ENCODE measurements at regions not wholly inside any gene's neighbourhood (a gene's known extent, or its start where the extent isn't known, plus 50 kb on each side); places are given as distances from the start of the nearest gene placed in this dataset.
"Not testable (repeated sequence)": the region's sequence is repeated elsewhere in the genome, so short reads cannot be mapped to it uniquely, and the experiment has no call there.

DNA sequence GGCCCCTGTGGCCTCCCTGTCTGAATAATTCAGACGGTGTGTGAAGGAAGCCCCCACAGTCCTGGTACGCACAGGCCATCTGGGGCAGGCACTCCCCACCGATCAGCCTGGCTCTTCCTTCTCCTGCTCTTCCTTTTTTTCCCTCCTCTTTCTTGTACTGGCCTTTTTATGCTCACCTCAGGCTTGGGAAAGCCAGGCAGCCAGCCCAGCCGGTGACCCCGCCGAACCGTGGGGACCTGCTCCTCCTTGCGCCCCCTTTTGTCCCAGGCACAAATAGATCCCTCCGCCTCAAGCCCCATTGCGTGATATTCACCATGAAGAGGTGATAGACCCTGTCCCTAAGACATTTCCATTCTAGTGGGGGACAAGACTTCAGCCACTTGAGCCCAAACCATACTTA lies 80.2 kb upstream of the BRD7 start:
- no peak for DNase-seq

DNA sequence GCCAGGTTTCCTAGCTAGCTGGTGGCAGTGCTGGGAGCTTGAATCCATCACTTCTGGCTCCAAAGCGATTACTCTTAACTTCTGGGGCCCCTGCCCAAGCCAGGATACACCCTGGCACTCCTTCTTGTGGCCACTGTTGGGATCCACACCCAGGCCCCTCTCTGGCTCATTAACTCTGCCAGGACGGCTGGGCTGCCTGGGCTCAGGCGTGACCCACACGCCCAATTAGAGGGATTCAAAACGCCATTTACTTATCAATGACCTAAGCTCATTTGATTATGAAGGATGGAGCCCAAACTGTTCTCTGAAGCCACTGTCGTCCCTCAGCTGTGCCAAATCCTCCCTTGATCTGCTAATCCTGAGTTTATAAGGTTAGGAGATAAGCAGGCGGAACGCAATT lies 79.7 kb upstream of the BRD7 start:
- DNase-seq, result no peak

DNA sequence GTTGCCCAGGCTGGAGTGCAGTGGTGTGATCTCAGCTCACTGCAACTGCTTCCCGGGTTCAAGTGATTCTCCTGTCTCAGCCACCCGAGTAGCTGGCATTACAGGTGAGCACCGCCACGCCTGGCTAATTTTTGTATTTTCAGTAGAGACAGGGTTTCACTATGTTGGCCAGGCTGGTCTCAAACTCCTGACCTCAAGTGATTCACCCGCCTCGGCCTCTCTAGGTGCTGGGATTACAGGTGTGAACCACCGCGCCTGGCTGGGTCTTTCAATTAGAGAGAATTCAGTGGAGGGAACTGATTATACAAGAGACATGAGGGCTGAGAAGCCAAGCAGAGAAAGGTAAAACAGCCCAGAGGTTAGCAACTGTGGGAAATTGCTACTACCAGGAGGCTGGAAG lies 78.6 kb upstream of the BRD7 start:
- not testable (repeated sequence) for DNase-seq

DNA sequence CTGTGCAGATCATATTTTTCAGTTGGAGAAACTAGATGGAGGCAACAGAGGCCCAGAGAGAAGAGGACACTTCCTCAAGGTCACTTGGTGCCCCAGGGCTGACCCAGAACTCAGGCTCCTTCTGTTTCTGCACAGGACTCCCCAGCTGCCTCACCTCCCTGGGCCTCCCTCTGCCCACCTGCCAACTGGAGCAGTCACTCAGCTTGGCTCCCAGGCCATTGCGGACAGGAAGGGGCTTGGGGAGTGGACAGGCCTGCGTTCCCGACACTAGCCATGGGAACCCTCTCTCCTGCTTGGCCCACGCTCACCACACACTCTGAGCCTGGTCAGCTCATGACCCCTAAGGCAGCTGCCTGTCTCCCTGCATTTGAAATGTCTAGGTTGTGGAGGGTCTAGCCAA lies 78.1 kb upstream of the BRD7 start:
- no peak for DNase-seq

DNA sequence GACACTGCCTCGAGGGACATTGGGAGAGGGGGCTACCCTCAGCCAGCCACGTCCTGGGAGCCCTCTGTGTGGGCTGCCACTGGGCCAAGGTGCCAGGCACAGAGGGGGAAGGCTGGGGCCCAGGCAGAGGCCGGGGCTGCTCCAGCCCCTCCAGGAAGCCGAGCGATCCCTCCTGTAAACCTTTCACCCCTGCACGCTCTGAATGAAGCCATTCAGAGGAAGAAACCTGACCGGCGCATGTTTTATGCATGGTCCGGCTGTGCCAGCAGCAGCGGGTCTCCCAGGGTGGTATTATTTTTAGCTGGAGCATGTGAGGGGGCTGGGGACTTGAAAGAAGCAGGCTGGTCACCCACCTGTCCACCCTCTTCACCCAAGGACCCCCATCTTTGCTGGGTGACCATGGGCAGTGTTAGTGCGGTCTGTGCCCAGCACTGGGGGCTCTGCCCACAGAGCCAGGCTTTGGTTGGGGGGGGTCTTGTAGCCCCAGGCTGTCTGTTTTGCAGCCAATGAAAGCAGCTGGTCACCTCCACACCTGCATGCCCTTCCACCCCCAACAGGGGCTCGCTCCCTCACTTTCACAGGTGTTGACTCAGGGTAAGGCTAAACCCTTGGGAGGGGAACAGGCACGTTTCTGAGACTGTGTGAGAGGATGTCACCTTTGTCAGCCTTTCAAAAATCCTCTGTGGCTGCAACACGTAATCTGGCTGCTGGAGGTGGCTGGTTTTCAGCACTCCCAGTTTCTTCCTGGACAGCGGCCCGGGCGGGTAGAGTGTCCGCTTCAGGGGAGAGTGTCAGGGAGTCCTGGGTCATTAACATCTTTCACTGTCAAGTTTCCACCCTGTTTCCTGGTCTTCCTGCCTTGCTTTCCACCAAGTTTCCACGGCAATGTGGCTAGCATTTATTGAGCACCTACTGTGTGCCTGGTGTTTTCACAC lies 77.1 kb upstream of the BRD7 start:
- no peak for DNase-seq

DNA sequence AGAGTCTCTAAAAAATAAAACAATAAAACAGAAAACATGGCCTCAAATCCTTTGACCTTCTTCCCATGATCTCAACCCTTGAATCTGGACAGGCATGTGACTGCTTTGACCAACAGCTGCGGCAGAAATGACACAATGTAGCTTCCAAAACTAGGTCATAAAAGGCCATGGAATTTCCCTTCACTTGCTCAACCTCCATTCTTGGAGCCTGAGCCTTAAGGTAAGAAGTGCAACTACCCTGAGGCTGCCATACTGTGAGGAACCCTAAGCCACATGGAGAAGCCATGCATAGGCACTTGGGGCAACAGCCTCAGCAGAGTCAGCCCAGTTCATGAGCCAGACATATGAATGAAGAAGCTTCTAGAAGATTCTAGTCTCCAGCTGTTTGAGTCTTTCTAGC lies 75.7 kb upstream of the BRD7 start:
- no peak for DNase-seq

DNA sequence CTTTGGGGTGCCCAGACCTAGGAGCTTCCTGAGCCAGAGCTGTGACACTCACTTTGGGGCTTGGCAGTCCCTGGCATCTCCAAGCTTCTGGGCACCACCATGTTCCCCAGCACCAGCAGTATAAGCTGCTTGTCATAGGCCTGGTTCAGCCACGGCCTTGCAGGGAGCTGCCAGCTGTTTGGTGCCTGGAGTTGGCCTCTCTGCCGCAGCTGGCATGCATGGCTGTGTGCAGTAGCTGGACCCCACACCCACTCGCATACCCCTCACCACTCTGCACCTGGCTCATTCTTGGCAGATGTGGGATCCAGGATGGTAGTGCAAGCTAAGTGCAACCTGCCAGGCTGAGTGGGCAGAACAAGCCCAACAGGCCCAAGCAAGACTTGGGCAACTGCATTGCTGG lies 73.4 kb upstream of the BRD7 start:
- no peak for DNase-seq

DNA sequence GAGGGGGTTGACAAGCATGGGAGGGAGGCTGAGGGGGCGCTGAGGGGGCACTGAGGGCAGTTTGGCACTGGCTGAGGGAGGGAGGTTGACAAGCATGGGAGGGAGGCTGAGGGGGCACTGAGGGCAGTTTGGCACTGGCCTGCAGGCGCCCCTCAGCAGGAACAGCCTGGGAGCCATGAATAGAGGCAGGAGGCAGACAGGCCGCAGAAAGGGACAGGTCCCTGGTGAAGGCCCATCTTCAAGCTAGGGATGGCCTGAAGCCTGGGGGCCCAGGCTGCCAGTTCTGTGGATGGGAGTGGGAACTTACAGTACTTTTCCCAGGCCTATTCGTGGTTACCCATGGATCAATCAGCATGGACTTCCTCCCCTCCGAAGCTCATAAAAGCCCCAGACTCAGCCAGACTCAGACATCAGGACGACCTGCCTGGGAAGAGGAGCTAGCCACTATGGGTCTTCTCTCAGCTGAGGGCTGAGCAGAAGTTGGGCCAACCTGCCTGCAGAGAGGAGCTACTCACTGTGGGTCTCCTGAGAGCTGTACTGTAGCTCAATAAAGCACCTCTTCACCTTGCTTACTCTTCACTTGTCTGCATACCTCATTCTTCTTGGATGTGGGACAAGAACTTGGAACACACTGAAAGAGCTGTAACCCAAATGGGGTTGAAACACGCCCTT lies 72.8 kb upstream of the BRD7 start:
- no peak for DNase-seq

DNA sequence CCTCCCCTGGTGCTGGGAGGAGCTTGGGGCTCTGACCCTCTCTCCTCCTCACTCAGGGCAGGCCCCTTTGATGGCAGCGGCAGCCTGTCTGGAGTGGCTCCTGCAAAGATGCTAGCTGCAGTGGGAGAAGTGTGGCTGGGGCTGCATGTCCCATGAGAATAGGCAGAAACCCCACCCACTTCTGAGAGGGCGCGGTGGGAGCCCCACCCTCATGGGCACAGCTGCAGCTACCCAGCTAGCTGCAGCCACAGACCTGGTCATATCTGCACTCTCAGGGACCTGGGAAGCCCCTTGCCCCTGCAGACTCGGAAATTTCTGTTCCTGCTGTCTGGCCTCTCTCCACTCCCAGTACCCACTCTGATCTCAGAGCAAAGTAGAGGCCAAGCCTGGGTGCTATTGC lies 72.2 kb upstream of the BRD7 start:
- DNase-seq, result no peak

DNA sequence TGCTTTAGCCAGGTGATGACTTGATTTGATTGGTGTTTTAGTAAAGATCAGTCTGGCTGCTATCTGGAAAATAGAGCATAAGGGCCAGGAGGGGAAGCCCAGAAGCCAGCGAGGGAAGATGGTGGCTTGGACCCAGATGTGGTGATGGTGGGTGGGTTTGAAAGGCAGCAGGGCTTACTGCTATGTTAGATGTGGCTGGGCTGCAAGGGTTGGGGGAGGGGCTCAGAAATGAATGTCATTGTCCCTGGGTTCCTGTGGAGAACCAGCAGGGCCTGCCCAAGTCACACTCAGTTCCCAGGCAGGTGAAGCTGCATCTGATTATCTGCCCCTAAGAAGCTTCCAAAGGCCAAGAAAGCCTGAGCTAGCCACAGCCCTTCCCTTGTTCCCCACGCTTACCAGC lies 71.7 kb upstream of the BRD7 start:
- DNase-seq, result no peak

DNA sequence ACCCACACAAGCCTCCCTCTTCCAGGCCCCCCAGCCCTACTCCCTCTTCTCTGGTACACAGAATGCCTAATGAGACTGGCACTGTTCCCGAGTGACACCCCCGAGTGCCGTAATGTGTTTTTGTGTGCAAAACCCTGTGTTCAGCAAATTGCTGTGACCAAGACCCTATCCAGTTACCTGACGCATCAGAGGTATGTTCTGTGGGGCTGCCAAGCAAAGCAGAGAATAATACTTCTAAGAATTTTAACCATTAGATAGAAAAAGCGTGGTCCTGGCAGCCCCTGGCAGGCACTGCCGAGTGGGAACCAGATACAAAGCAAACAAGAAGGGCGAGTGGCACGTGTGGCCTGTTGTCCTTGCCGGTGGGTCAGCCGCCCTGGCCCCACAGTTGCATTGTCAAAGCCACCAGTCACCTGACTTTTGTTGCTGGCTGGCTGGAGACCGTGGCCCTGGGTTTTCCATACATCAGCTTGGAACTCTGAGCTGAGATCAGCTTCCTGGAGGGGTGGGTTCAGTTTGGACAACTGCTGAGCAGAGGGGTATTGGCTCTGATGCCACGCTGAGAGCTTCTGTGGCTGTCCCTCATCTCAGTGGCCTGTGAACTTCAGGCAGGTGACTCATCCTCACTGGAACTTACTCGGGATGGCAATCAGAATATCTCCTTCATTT lies 69.1 kb upstream of the BRD7 start:
- DNase-seq, result no peak

DNA sequence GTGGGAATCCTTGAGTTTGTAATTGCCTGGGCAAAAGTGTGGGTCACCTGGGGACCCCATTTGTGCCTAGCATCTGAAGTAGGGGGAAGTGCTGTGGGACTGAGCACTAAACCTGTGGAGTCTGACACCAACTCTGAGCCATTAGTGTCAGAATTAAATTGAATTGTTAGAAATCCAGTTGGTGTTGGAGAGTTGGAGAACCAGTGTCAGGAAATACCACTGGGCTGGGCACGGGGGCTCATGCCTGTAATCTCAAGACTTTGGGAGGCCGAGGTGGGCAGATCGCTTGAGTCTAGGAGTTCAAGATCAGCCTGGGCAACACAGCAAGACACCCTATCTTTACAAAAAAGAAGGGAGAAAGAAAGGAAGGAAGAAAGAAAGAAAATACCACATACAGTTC lies 67.5 kb upstream of the BRD7 start:
- no peak for DNase-seq

DNA sequence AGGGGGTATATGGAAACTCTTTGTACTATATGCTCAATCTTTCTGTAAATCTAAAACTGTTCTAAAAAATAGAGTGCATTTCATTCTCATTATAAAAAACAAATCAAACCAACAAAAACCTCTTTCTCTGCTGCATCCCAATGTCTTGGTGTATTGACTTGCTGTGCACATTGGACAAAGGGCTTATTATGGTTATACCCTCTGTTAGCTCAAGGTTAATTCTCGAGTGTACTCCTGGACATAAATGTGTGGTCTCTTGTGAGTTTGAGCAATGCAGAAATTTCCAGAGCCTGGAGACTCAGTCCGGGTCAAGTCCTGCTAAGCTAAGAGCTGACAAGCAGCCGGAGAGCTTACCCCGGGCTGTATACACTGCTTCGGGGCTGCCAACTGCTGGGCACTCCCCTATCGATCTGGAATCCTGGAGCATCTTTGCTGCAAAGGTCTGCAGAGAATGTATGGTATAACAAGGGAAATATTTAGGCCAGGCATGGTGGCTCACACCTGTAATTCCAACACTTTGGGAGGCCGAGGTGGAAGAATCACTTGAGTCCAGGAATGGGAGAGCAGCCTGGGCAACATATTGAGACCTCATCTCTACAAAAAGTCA lies 66.2 kb upstream of the BRD7 start:
- no peak for DNase-seq

DNA sequence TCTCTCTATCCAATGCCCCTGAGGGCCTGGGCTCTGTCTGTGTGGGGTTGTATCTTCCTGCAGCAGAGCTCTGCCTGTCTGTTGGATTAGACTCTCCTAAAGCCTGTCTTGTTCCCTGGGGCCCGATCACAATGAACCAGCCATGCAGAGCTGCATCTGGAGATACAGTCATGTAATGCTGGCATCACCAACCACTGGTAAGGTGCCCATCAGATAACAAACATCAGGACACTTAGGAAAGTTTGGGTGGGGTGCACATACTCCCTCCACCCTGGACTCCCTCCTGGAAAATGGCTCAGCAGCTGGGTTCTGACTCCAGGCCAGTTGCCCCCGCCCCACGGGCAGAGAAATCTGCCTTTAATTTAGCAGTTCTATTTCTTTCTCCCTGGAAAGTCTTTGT lies 61.3 kb upstream of the BRD7 start:
- DNase-seq, result no peak

DNA sequence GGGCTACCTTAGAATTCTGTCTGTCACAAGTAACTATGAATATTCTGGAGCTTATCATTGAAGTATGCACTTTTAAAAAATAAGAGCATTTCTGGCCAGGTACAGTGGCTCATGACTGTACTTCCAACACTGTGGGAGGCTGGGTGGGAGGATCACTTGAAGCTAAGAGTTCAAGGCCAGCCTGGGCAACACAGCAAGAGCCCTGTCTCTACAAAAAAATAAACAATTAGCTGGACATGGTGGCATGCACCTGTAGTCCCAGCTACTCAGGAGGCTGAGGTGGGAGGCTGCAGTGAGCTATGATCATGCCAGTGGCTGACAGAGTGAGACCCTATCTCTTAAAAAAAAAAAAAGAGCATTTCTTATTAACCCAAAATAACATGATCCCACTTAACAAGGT lies 60.0 kb upstream of the BRD7 start:
- no peak for DNase-seq

DNA sequence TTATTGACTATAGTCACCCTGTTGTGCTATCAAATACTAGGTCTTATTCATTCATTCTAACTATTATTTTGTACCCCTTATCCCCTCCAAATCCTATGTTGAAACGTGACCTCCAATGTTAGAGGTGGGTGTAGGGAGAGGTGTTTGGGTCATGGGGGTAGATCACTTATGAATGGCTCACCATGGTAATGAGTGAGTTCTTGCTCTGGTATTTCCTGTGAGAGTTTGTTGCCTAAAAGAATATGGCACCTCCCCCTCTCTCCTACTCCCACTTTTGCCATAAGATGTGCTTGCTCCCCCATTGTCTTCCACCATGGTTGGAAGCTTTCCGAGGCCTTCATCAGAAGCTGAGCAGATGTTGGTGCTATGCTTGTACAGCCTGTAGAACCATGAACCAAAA lies 59.3 kb upstream of the BRD7 start:
- no peak for DNase-seq

DNA sequence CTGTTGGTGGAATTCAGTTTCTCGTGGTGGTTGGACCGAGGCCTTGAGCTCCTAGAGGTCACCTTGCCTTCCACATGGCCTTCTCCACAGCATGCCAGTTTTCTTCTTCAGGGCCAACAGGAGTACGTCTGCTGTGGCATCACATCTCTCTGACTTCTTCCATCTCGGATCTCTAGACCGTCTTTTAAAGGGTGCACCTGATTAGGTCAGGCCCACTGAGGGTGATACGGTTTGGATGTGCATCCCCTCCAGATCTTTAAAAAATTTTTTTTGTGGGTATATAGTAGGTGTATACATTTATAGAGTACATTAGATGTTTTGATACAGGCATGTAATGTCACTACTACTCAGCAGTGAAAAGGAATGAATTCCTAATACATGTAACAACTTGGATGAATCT lies 58.3 kb upstream of the BRD7 start:
- no peak for DNase-seq

DNA sequence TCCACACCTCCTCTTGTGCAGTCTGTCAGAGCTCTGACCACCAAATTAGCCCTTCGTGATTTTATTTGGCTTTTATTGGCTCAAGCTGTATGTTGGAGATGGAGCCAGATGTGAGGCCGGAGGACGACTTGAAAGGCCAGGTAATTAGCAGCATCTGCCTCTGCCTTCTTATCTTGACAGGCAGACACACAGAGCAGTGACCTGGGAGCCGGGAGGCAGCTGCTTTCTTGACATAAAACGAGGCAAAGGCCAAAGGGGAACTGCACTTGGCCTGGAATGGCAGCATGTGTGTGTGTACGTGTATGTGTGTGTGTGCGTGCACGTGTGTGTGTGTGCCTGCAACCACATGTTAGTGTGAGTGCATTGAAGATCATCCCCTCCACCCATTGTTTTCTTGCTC lies 56.9 kb upstream of the BRD7 start:
- no peak for DNase-seq

DNA sequence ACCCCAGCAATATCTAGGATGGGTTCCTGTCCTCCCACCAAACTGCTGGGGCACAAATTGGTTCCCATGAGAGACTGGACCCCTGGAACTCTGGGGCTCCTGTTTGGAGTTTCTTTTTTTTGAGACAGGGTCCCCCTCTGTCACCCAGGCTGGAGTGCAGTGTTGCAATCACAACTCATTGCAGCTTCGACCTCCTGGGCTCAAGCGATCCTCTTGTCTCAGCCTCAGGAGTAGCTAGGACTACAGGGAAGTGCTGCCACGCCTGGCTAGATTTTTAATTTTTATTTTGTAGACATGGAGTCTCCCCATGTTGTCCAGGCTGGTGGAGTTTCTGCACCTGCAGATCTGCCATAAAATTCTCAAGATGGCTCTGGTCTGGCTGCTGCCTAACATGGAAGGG lies 56.3 kb upstream of the BRD7 start:
- no peak for DNase-seq

DNA sequence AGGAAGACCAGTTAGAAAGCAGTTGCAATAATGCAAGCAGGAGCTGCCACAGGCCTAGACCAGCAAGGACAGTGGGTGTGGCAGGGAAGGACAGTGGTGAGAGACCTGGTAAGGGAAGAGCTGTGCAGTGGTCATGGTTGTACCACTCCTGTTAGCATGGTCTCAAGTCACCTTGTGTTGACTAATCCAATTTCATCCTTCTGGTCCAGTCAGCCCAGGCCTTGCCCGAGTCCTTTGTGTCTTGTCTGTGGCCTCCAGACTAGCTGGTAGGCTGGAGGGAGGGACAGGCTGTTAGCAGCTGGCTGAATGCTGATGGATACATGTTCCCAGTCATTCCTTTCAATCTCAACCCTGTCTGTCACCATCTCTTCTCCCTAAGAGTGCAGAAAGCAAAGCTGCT lies 54.1 kb upstream of the BRD7 start:
- DNase-seq, result no peak

DNA sequence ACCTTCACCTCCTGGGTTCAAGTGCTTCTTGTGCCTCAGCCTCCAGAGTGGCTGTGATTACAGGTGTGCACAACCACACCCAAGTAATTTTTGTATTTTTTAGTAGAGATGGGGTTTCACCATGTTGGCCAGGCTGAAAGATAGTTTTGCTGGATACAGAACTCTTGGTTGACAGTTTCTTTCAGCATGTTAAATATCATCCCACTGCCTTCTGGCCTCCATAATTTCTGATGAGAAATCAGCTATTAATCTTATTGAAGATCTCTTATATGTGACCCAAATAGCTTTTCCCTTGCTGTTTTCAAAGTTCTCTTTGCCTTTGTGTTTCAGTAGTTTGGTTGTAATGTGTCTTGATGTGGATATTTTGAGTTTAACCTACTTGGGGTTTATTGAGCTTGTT lies 50.3 kb upstream of the BRD7 start:
- DNase-seq, result no peak

All from NCI-H2171 treated with DMSO at 0.1 percent for 48 hours (cell line).